ENCODE measurements at regions not wholly inside any gene's neighbourhood (a gene's known extent, or its start where the extent isn't known, plus 50 kb on each side); places are given as distances from the start of the nearest gene placed in this dataset.

DNA sequence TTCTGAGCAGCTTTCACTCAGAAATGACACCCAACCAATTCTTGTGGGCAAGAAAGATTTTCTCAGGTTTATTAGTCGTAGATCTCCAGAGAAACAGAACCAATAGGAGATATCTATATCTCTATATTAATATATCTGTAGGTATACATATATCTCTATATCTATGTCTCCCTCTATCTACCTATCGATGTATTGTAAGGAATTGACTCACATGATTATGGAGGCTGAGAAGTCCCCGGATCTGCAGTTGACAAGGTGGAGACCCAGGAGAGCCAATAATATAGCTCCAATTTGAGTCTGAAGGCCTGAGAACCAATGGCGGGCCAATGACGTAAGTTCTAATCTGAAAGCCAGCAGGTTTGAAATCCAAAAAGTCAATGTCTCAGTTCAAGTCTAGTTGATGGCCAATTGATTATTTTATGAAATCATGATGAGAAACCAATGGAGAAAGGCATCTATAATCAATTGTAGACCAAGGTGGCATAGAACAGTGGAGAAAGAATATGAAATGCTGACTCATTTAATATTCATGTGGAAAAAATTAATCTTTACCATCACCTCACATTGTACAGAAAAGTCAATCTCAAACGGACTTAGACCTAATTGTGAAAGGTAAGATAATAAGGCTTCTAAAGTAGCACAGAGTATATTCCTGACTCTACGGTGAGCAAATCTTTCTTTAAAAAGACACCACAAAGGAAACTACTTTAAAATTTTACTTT, 65.6 kb upstream of the CHRNA7 start:
- TF ChIP-seq, protein P1, sequence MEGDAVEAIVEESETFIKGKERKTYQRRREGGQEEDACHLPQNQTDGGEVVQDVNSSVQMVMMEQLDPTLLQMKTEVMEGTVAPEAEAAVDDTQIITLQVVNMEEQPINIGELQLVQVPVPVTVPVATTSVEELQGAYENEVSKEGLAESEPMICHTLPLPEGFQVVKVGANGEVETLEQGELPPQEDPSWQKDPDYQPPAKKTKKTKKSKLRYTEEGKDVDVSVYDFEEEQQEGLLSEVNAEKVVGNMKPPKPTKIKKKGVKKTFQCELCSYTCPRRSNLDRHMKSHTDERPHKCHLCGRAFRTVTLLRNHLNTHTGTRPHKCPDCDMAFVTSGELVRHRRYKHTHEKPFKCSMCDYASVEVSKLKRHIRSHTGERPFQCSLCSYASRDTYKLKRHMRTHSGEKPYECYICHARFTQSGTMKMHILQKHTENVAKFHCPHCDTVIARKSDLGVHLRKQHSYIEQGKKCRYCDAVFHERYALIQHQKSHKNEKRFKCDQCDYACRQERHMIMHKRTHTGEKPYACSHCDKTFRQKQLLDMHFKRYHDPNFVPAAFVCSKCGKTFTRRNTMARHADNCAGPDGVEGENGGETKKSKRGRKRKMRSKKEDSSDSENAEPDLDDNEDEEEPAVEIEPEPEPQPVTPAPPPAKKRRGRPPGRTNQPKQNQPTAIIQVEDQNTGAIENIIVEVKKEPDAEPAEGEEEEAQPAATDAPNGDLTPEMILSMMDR (IDR thresholded peaks at IDR 0.05), result no peak
- H3K4me1 Mint-ChIP-seq (ENCODE audit: unreplicated experiment), result no peaks in the 10 kb centered on the region

DNA sequence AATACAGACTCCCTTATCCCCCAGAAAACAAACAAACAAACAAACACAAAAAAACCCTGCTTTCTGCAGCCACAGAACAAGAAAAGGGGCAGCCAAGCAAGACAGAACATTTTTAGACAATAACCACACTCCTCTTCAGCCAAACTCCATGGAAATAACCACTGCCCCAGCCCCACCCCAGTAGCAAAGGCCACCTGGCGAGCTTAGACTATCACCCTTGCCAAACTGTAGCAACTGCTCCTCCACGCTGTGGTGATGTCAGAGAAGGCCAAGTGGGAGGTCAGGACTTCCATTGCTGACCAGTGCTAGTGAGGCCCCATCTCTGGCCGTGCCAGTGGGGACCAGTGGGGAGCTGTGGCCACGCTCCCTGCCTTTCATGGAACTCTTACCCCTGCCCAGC, 60.3 kb upstream of the CHRNA7 start:
- no peak for DNase-seq (ENCODE audit: extremely low spot score, unreplicated experiment)
- Mint-ChIP-seq H3K9me3 (ENCODE audit: unreplicated experiment) (no peaks in the 10 kb centered on the region), H3K4me1 (ENCODE audit: unreplicated experiment) (no peaks in the 10 kb centered on the region), H3K36me3 (ENCODE audit: unreplicated experiment) (no peaks in the 10 kb centered on the region), H3K4me3 (ENCODE audit: unreplicated experiment) (no peak overlapping the region), H3K27ac (ENCODE audit: unreplicated experiment) (no peak overlapping the region), H3K27me3 (ENCODE audit: unreplicated experiment) (peaks cover 7% of the 10 kb centered on the region)
- TF ChIP-seq, protein P1 (IDR thresholded peaks at IDR 0.05), result no peak

More for the DNA sequence above, 65.6 kb upstream of the CHRNA7 start:
- H3K4me3 Mint-ChIP-seq (ENCODE audit: unreplicated experiment), result no peak overlapping the region
- no peaks in the 10 kb centered on the region for H3K27me3 Mint-ChIP-seq (ENCODE audit: unreplicated experiment)
- no peak for DNase-seq (ENCODE audit: extremely low spot score, unreplicated experiment)
- H3K27ac Mint-ChIP-seq (ENCODE audit: unreplicated experiment), result no peak overlapping the region
- H3K9me3 Mint-ChIP-seq (ENCODE audit: unreplicated experiment), result no peaks in the 10 kb centered on the region
- no peaks in the 10 kb centered on the region for H3K36me3 Mint-ChIP-seq (ENCODE audit: unreplicated experiment)

DNA sequence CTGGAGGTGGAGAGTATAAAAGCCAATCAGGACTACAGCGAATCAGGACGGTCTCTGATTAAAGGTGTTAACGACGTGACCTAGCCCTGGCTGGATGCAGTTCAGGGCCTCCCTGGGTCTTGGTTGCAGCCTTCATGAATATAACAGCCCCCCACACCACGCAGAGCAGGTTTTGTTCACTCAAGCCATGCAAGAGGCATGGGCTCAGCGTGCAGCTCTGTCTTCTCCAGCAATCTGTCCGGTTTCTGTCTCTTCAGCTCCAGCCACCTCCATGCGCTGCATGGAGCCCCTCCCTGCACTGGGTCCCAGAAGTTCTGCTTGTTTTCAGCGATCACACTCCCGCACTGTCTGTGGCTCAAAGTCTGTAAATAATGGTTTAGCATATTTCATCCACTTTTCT, 57.1 kb upstream of the CHRNA7 start:
- no peak overlapping the region for H3K4me3 Mint-ChIP-seq (ENCODE audit: unreplicated experiment)
- no peak overlapping the region for H3K27ac Mint-ChIP-seq (ENCODE audit: unreplicated experiment)
- H3K4me1 Mint-ChIP-seq (ENCODE audit: unreplicated experiment), result peaks cover 4% of the 10 kb centered on the region
- H3K36me3 Mint-ChIP-seq (ENCODE audit: unreplicated experiment), result no peaks in the 10 kb centered on the region
- H3K27me3 Mint-ChIP-seq (ENCODE audit: unreplicated experiment), result peaks cover 7% of the 10 kb centered on the region
- DNase-seq (ENCODE audit: extremely low spot score, unreplicated experiment), result peak; percentile 65
- TF ChIP-seq, protein P1 (IDR thresholded peaks at IDR 0.05), result no peak
- H3K9me3 Mint-ChIP-seq (ENCODE audit: unreplicated experiment), result no peaks in the 10 kb centered on the region

DNA sequence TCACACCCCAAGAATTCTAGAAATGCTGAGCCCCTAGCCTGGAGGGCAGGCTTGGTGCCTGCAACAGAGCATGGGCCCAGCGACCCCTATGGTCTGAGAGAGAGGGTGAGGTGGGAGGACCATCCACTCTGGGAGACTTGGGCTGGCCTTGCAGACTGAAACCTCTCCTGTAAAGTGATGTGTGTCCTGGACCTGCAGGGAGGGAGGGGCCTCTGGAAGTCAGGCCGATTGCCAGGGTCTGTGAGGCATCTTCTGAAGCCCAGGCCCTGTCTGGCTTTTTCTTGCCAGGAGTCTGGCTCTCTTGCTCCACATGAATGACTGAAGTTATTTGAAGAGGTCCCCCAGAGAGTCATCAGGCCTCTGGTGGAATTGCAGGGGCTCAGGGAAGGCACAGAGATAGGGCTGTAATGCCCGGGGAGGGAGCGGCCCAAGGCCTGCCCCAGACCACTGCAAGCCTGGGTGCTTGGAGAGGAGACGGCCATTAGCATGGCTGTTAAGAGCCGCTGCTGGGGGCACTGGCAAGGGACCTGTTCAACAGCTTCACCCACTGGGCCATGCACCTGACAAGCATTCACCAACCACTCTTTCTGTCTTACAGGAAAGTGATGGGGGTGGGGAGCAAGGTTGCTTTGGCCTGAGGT, 56.0 kb upstream of the CHRNA7 start:
- H3K36me3 Mint-ChIP-seq (ENCODE audit: unreplicated experiment), result no peaks in the 10 kb centered on the region
- H3K9me3 Mint-ChIP-seq (ENCODE audit: unreplicated experiment), result no peaks in the 10 kb centered on the region
- no peak overlapping the region for H3K4me3 Mint-ChIP-seq (ENCODE audit: unreplicated experiment)
- H3K27ac Mint-ChIP-seq (ENCODE audit: unreplicated experiment), result no peak overlapping the region
- TF ChIP-seq, protein P1 (IDR thresholded peaks at IDR 0.05), result no peak
- H3K4me1 Mint-ChIP-seq (ENCODE audit: unreplicated experiment), result peaks cover 7% of the 10 kb centered on the region
- no peak for DNase-seq (ENCODE audit: extremely low spot score, unreplicated experiment)
- H3K27me3 Mint-ChIP-seq (ENCODE audit: unreplicated experiment), result peaks cover 7% of the 10 kb centered on the region
